ENCODE measurements at regions not wholly inside any gene's neighbourhood (a gene's known extent, or its start where the extent isn't known, plus 50 kb on each side); places are given as distances from the start of the nearest gene placed in this dataset.
"Not testable (repeated sequence)": the region's sequence is repeated elsewhere in the genome, so short reads cannot be mapped to it uniquely, and the experiment has no call there.

DNA sequence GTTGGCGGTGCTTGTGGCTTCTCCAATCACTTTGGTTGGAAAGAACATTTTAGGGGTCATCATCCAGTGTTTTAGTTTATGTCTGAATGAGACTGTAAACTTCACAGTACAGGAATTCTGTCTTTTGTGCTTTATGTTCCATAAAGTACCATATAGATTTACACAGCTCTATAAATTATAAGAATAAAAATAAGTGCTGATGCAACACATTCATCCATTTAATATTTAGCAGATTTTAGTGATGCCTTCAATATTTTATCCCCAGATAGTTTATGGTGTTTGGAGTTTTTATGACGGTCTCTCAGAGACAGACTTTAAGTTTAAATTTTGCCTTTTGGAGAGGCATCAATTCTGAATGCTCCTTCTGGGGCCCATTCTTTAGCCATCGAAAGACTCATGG lies 385.2 kb downstream of the ATP23 start:
- ATAC-seq (no peak), DNase-seq (no peak)
- H3K27ac ChIP-seq = no peak overlapping the region
- no peaks in the 10 kb centered on the region for H3K4me1 ChIP-seq
- no peaks in the 10 kb centered on the region for H3K27me3 ChIP-seq
- WGBS, 4 donors = 95 to 98% (median 97%) methylated on average over 3 of the region's 3 CpGs
- H3K36me3 ChIP-seq = no peaks in the 10 kb centered on the region
- no peak overlapping the region for H3K4me3 ChIP-seq
- H3K9me3 ChIP-seq = no peaks in the 10 kb centered on the region
- intact Hi-C loops (cut with DNase I) = no loop called here
- TF ChIP-seq POLR2A (IDR thresholded peaks at IDR 0.05) = no peak
- TF ChIP-seq, protein P1, sequence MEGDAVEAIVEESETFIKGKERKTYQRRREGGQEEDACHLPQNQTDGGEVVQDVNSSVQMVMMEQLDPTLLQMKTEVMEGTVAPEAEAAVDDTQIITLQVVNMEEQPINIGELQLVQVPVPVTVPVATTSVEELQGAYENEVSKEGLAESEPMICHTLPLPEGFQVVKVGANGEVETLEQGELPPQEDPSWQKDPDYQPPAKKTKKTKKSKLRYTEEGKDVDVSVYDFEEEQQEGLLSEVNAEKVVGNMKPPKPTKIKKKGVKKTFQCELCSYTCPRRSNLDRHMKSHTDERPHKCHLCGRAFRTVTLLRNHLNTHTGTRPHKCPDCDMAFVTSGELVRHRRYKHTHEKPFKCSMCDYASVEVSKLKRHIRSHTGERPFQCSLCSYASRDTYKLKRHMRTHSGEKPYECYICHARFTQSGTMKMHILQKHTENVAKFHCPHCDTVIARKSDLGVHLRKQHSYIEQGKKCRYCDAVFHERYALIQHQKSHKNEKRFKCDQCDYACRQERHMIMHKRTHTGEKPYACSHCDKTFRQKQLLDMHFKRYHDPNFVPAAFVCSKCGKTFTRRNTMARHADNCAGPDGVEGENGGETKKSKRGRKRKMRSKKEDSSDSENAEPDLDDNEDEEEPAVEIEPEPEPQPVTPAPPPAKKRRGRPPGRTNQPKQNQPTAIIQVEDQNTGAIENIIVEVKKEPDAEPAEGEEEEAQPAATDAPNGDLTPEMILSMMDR (IDR thresholded peaks at IDR 0.05) = no peak

GRCh38 chr12:58336581-58337242 lies 395.3 kb downstream of the ATP23 start:
- H3K36me3 ChIP-seq; H3K9me3 ChIP-seq; H3K27ac ChIP-seq; DNase-seq; H3K27me3 ChIP-seq; intact Hi-C loops (cut with DNase I); H3K4me3 ChIP-seq: not testable (repeated sequence)
- WGBS, 4 donors = 12 to 25% (median 20%) methylated on average over 2 of the region's 5 CpGs
- peaks cover 0 to 10% (median 0%) of the 10 kb centered on the region in 12 donors for H3K4me1 ChIP-seq
- peak in 1 of 4 donors; percentile 58 for ATAC-seq

DNA sequence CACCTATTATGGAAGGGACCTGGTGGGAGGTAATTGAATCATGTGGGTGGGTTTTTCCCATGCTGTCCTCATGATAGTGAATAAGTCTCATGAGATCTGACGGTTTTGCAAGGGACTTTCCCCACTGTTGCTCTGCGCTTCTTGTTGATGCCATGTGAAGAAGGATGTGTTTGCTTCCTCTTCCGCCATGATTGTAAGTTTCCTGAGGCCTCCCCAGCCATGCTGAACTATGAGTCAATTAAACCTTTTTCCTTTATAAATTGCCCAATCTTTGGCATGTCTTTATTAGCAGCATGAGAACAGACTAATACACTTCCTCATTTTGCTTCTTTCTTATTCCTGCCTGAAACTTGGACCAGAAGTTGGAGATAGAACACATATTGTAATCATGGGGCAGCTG lies 396.2 kb downstream of the ATP23 start:
- intact Hi-C loops (cut with DNase I); H3K9me3 ChIP-seq; H3K4me3 ChIP-seq; DNase-seq; H3K36me3 ChIP-seq; ATAC-seq; H3K27ac ChIP-seq; H3K27me3 ChIP-seq: not testable (repeated sequence)
- WGBS, 4 donors = 71 to 82% (median 76%) methylated on average over 3 of the region's 3 CpGs
- peaks cover 0 to 11% (median 0%) of the 10 kb centered on the region in 12 donors for H3K4me1 ChIP-seq

DNA sequence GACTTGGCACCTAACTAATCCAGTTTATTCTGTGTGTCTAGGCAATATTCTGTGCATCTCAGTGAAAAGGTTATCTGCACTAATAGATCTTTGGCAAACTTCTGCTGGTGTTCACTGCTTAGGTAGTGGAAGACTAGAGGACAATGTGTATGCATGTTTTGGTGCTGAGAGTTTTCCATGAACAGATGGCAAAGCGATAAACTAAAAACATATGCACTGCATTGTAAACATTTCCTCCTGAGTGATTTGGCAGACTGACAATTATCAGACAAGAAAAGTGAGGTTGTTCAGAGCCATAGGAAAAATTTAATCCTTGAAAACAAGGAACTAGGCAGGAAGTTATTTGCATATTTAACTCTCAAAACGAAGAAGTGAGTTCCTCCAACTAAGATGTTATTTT lies 400.4 kb downstream of the ATP23 start:
- TF ChIP-seq POLR2A (IDR thresholded peaks at IDR 0.05) = no peak
- TF ChIP-seq, protein P1 (IDR thresholded peaks at IDR 0.05) = no peak
- Histone ChIP-seq H3K27ac (peak overlapping the region in 3 of 12 donors; percentile 11 to 55 (median 13)), H3K9me3 (no peaks in the 10 kb centered on the region), H3K4me1 (peaks cover 0 to 11% (median 0%) of the 10 kb centered on the region in 12 donors), H3K27me3 (no peaks in the 10 kb centered on the region), H3K36me3 (no peaks in the 10 kb centered on the region), H3K4me3 (no peak overlapping the region)
- intact Hi-C loops (cut with DNase I) = loop anchor here in 6 of 10 donors (5.0 to 10.0 kb wide), 7 partner anchors 103 to 811 kb away; no protein-coding TSS in a partner anchor
- ATAC-seq = no peak
- 44 to 54% (median 50%) methylated on average over 2 of the region's 2 CpGs for WGBS, 4 donors
- DNase-seq = no peak

GRCh38 chr12:58342736-58343135 lies 401.4 kb downstream of the ATP23 start:
- Histone ChIP-seq H3K9me3 (no peaks in the 10 kb centered on the region), H3K36me3 (no peaks in the 10 kb centered on the region), H3K4me1 (peaks cover 0 to 5% (median 0%) of the 10 kb centered on the region in 12 donors), H3K27ac (peak overlapping the region in 1 of 12 donors; percentile 55), H3K4me3 (no peak overlapping the region), H3K27me3 (no peaks in the 10 kb centered on the region)
- intact Hi-C loops (cut with DNase I) = loop anchor here in 6 of 10 donors (5.0 to 10.0 kb wide), 7 partner anchors 102 to 810 kb away; no protein-coding TSS in a partner anchor
- ATAC-seq (no peak), DNase-seq (no peak)
- 94 to 97% (median 95%) methylated on average over 3 of the region's 3 CpGs for WGBS, 4 donors
- no peak for TF ChIP-seq POLR2A (IDR thresholded peaks at IDR 0.05)
